Stimulated activated naive CD4-positive, alpha-beta T cell (primary cell): ENCODE measurements at regions not wholly inside any gene's neighbourhood (a gene's known extent, or its start where the extent isn't known, plus 50 kb on each side); places are given as distances from the start of the nearest gene placed in this dataset.
A peak's percentile ranks its signal among the peaks of the same experiment; 100 is the strongest.

ENCODE experiments used
- DNase-seq, 6 experiments: peaks; one replicate each; lab custom pipeline; 2025; lab: John Stamatoyannopoulos, UW

- no peak for DNase-seq
These were observed 177.0 kb upstream of the TNFAIP3 start for GRCh38 chr6:137690034-137690433.

GRCh38 chr6:137690721-137691120 is 176.3 kb upstream of the TNFAIP3 start:
- no peak for DNase-seq

GRCh38 chr6:137692308-137692707 is 174.8 kb upstream of the TNFAIP3 start:
- no peak for DNase-seq

GRCh38 chr6:137692806-137693205 is 174.3 kb upstream of the TNFAIP3 start:
- no peak for DNase-seq

- no peak for DNase-seq
These were observed 173.3 kb upstream of the TNFAIP3 start for GRCh38 chr6:137693711-137694110.

- no peak for DNase-seq
These were observed 170.3 kb upstream of the TNFAIP3 start for GRCh38 chr6:137696765-137697164.

- no peak for DNase-seq
These were observed 169.7 kb upstream of the TNFAIP3 start for GRCh38 chr6:137697267-137697938.

GRCh38 chr6:137698636-137699030 is 168.4 kb upstream of the TNFAIP3 start:
- peak in 1 of 6 experiments; percentile 10 for DNase-seq

GRCh38 chr6:137699031-137699683 is 167.9 kb upstream of the TNFAIP3 start:
- DNase-seq = no peak

- DNase-seq = no peak
These were observed 166.9 kb upstream of the TNFAIP3 start for GRCh38 chr6:137700161-137700560.

- DNase-seq = no peak
These were observed 166.1 kb upstream of the TNFAIP3 start for GRCh38 chr6:137700751-137701477.

GRCh38 chr6:137701942-137702341 is 165.1 kb upstream of the TNFAIP3 start:
- no peak for DNase-seq

GRCh38 chr6:137702791-137703424 is 164.2 kb upstream of the TNFAIP3 start:
- DNase-seq = no peak

- DNase-seq = no peak
These were observed 162.3 kb upstream of the TNFAIP3 start for GRCh38 chr6:137704802-137705159.

- peak; percentile 15 to 61 (median 48) for DNase-seq
These were observed 161.6 kb upstream of the TNFAIP3 start for GRCh38 chr6:137705160-137706082.

GRCh38 chr6:137706083-137706750 is 160.8 kb upstream of the TNFAIP3 start:
- no peak for DNase-seq

- DNase-seq = no peak
These were observed 159.9 kb upstream of the TNFAIP3 start for GRCh38 chr6:137707038-137707589.

GRCh38 chr6:137707590-137708360 is 159.3 kb upstream of the TNFAIP3 start:
- peak; percentile 71 to 90 (median 86) for DNase-seq

GRCh38 chr6:137708481-137708880 is 158.6 kb upstream of the TNFAIP3 start:
- DNase-seq = peak in 2 of 6 experiments; percentile 20 to 31
